Liver (tissue), 7 donors: ENCODE measurements at regions not wholly inside any gene's neighbourhood (a gene's known extent, or its start where the extent isn't known, plus 50 kb on each side); places are given as distances from the start of the nearest gene placed in this dataset.
"Not testable (repeated sequence)": the region's sequence is repeated elsewhere in the genome, so short reads cannot be mapped to it uniquely, and the experiment has no call there.

Experiments used
- DNase-seq: peaks from one replicate; pipeline ENCODE4 v3.0.0-alpha.2; 2017; ENCODE audit warnings: low spot score
- H3K27ac ChIP-seq, 2 donors: one replicate each; pipeline ENCODE4 v1.7.0; 2013; ENCODE audit warnings: inconsistent platforms in 2 of 2, low read length in 2 of 2, control low read depth in 1 of 2, low read depth in 1 of 2, mild to moderate bottlenecking in 1 of 2
- H3K27me3 ChIP-seq, 4 donors: one replicate each; pipeline versions ENCODE4 v1.6.1 to v1.7.0; 2013; ENCODE audit warnings: low read length in 3 of 4, inconsistent platforms in 1 of 4, mild to moderate bottlenecking in 1 of 4, moderate library complexity in 1 of 4; ENCODE audit not compliant: control insufficient read depth in 4 of 4, insufficient read depth in 4 of 4
- H3K36me3 ChIP-seq, 4 donors: one replicate each; pipeline versions ENCODE4 v1.6.1 to v1.7.0; 2013; ENCODE audit warnings: low read length in 3 of 4, mild to moderate bottlenecking in 3 of 4, low read depth in 1 of 4, moderate library complexity in 1 of 4; ENCODE audit not compliant: control insufficient read depth in 4 of 4, insufficient read depth in 3 of 4
- H3K4me1 ChIP-seq, 4 donors: one replicate each; pipeline versions ENCODE4 v1.6.1 to v1.7.0; 2013; ENCODE audit warnings: low read length in 3 of 4, mild to moderate bottlenecking in 3 of 4, moderate library complexity in 1 of 4; ENCODE audit not compliant: control insufficient read depth in 4 of 4, insufficient read depth in 4 of 4
- H3K4me3 ChIP-seq, 3 donors: one replicate each; pipeline versions ENCODE4 v1.6.1 to v1.7.0; 2013; ENCODE audit warnings: low read length in 3 of 3, control low read depth in 1 of 3, low read depth in 1 of 3, mild to moderate bottlenecking in 1 of 3
- H3K9ac ChIP-seq, 2 donors: one replicate each; pipeline ENCODE4 v1.7.0; 2013; ENCODE audit warnings: low read length in 2 of 2, mild to moderate bottlenecking in 2 of 2, moderate library complexity in 2 of 2, control low read depth in 1 of 2, low read depth in 1 of 2
- H3K9me3 ChIP-seq, 4 donors: one replicate each; pipeline versions ENCODE4 v1.6.1 to v1.7.0; 2013; ENCODE audit warnings: low read length in 3 of 4; ENCODE audit not compliant: control insufficient read depth in 4 of 4
- ATF3 ChIP-seq: IDR thresholded peaks from 2 replicates; pipeline ENCODE4 v1.6.1; 2016; ENCODE audit warnings: antibody characterized with exemption
- EGR1 ChIP-seq, 2 donors: IDR thresholded peaks; 2 replicates each; pipeline ENCODE4 v1.6.1; 2016 to 2018; ENCODE audit warnings: antibody characterized with exemption in 2 of 2, low read depth in 2 of 2
- FOXA1 ChIP-seq: IDR thresholded peaks from 2 replicates; pipeline ENCODE4 v1.6.1; 2016; ENCODE audit warnings: antibody characterized with exemption
- FOXA2 ChIP-seq: IDR thresholded peaks from 2 replicates; pipeline ENCODE4 v1.6.1; 2016; ENCODE audit warnings: antibody characterized with exemption
- GABPA ChIP-seq, 2 donors: IDR thresholded peaks in 1 of 2; conservative IDR thresholded peaks in 1 of 2; 2 replicates each; pipeline ENCODE4 v1.6.1; 2016; ENCODE audit warnings: antibody characterized with exemption in 2 of 2, mild to moderate bottlenecking in 1 of 2, moderate library complexity in 1 of 2
- HNF4A ChIP-seq, 2 donors: conservative IDR thresholded peaks; 2 replicates each; pipeline ENCODE4 v1.6.1; 2016; ENCODE audit warnings: antibody characterized with exemption in 2 of 2, mild to moderate bottlenecking in 2 of 2
- RAD21 ChIP-seq, 2 donors: IDR thresholded peaks; 2 replicates each; pipeline ENCODE4 v1.6.1; 2016; ENCODE audit warnings: antibody characterized with exemption in 2 of 2, mild to moderate bottlenecking in 2 of 2
- REST ChIP-seq: IDR thresholded peaks from 2 replicates; pipeline ENCODE4 v1.6.1; 2016; ENCODE audit warnings: antibody characterized with exemption, mild to moderate bottlenecking
- RXRA ChIP-seq, 2 donors: IDR thresholded peaks; 2 replicates each; pipeline ENCODE4 v1.6.1; 2017 to 2018; ENCODE audit warnings: antibody characterized with exemption in 2 of 2, mild to moderate bottlenecking in 1 of 2
- SP1 ChIP-seq: IDR thresholded peaks from 2 replicates; pipeline ENCODE4 v1.6.1; 2018; ENCODE audit warnings: antibody characterized with exemption, mild to moderate bottlenecking
- TAF1 ChIP-seq: conservative IDR thresholded peaks from 2 replicates; pipeline ENCODE4 v1.6.1; 2016; ENCODE audit warnings: antibody characterized with exemption, mild to moderate bottlenecking
- YY1 ChIP-seq: IDR thresholded peaks from 2 replicates; pipeline ENCODE4 v1.6.1; 2016; ENCODE audit warnings: antibody characterized with exemption, mild to moderate bottlenecking
- WGBS: extraction: QIAGEN DNeasy Blood & Tissue Kit; methylation state at CpG from one replicate; pipeline ENCODE4 v1.1.7; 2013; 5-methylcytosine and 5-hydroxymethylcytosine counted together
- donor health status: healthy.
- donor health status: healthy.
- donor health status: healthy.
- donor health status: healthy.

- TF ChIP-seq FOXA2 (no peak), ATF3 (no peak), FOXA1 (no peak), HNF4A (conservative IDR thresholded peaks at IDR 0.05) (no peak)
Measured at GRCh38 chr2:39981883-39982311, 202.8 kb upstream of the THUMPD2 start (continued).

GRCh38 chr2:39975476-39976020 is 196.5 kb upstream of the THUMPD2 start:
- Histone ChIP-seq H3K9me3 (no peaks in the 10 kb centered on the region), H3K27ac (no peak overlapping the region), H3K36me3 (no peaks in the 10 kb centered on the region), H3K4me3 (no peak overlapping the region), H3K9ac (no peak overlapping the region), H3K27me3 (no peaks in the 10 kb centered on the region), H3K4me1 (no peaks in the 10 kb centered on the region)
- DNase-seq = no peak
- no peak for TF ChIP-seq ATF3
- TF ChIP-seq EGR1 (IDR thresholded peaks at IDR 0.05; ENCODE audit: low read depth in 2 of 2) = no peak
- TF ChIP-seq GABPA (IDR thresholded peaks at IDR 0.05 in 1 of 2, conservative IDR thresholded peaks at IDR 0.05 in 1 of 2) = no peak
- no peak for TF ChIP-seq RXRA (IDR thresholded peaks at IDR 0.05)
- TF ChIP-seq HNF4A (conservative IDR thresholded peaks at IDR 0.05) = no peak
- TF ChIP-seq SP1 = no peak
- TF ChIP-seq REST = no peak
- 50% methylated on average over 3 of the region's 3 CpGs for WGBS

GRCh38 chr2:39968037-39968436 is 189.0 kb upstream of the THUMPD2 start:
- Histone ChIP-seq H3K27me3 (no peaks in the 10 kb centered on the region), H3K27ac (no peak overlapping the region), H3K4me1 (no peaks in the 10 kb centered on the region), H3K4me3 (no peak overlapping the region), H3K36me3 (no peaks in the 10 kb centered on the region), H3K9me3 (peaks cover 0 to 4% (median 0%) of the 10 kb centered on the region in 4 donors), H3K9ac (no peak overlapping the region)
- 80% methylated on average over 1 of the region's 1 CpG for WGBS
- TF ChIP-seq SP1 (no peak), FOXA1 (no peak), RXRA (IDR thresholded peaks at IDR 0.05) (no peak), FOXA2 (no peak), YY1 (no peak), HNF4A (conservative IDR thresholded peaks at IDR 0.05) (no peak), RAD21 (IDR thresholded peaks at IDR 0.05) (no peak), TAF1 (no peak), GABPA (IDR thresholded peaks at IDR 0.05 in 1 of 2, conservative IDR thresholded peaks at IDR 0.05 in 1 of 2) (no peak)
- no peak for DNase-seq

- H3K36me3 ChIP-seq, DNase-seq: not testable (repeated sequence)
- WGBS = 82% methylated on average over 7 of the region's 7 CpGs
Measured at GRCh38 chr2:39960681-39961080, 181.6 kb upstream of the THUMPD2 start.

More at GRCh38 chr2:39960681-39961080, 181.6 kb upstream of the THUMPD2 start:
- H3K9me3 ChIP-seq, H3K27me3 ChIP-seq, H3K4me3 ChIP-seq, H3K4me1 ChIP-seq, H3K9ac ChIP-seq, H3K27ac ChIP-seq: not testable (repeated sequence)
